ENCODE measurements at regions not wholly inside any gene's neighbourhood (a gene's known extent, or its start where the extent isn't known, plus 50 kb on each side); places are given as distances from the start of the nearest gene placed in this dataset.

DNA sequence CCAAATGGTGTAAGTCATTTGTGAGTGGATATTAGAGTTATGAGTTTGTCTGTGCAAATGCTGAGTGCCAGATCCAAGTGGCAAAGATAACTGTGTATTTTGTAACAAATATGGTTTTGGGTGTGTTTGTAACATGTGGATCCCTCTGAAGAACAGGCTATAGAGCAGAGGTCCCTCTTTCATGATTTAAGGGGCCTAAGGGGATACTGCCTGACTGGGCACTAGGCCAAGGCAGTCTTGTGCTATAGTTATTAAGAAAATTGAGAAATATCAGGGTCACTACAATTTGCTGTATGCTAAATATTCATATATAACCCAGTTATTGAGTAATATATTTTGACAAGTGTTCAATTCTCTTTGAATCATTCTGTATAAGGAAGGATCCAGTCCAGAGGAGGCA is 555.6 kb upstream of the RGMA start:
- Histone ChIP-seq H3K27ac (ENCODE audit: low read depth in 2 of 2, low read length in 2 of 2) (no peak overlapping the region), H3K36me3 (ENCODE audit: control insufficient read depth in 2 of 3, insufficient read depth in 3 of 3, low read length in 3 of 3) (no peaks in the 10 kb centered on the region), H3K9ac (ENCODE audit: low read length in 3 of 3) (no peak overlapping the region), H3K4me1 (ENCODE audit: control insufficient read depth in 2 of 3, insufficient read depth in 2 of 3, low read depth in 1 of 3, low read length in 3 of 3) (no peaks in the 10 kb centered on the region), H3K4me3 (ENCODE audit: low read length in 3 of 3) (no peak overlapping the region), H3K27me3 (ENCODE audit: control insufficient read depth, insufficient read depth, low read length) (no peaks in the 10 kb centered on the region), H3K9me3 (ENCODE audit: control insufficient read depth in 2 of 3, insufficient read depth in 1 of 3, low read length in 3 of 3) (no peaks in the 10 kb centered on the region)
- no peak for DNase-seq
- no peak for FAIRE-seq
- TF ChIP-seq, protein P1, sequence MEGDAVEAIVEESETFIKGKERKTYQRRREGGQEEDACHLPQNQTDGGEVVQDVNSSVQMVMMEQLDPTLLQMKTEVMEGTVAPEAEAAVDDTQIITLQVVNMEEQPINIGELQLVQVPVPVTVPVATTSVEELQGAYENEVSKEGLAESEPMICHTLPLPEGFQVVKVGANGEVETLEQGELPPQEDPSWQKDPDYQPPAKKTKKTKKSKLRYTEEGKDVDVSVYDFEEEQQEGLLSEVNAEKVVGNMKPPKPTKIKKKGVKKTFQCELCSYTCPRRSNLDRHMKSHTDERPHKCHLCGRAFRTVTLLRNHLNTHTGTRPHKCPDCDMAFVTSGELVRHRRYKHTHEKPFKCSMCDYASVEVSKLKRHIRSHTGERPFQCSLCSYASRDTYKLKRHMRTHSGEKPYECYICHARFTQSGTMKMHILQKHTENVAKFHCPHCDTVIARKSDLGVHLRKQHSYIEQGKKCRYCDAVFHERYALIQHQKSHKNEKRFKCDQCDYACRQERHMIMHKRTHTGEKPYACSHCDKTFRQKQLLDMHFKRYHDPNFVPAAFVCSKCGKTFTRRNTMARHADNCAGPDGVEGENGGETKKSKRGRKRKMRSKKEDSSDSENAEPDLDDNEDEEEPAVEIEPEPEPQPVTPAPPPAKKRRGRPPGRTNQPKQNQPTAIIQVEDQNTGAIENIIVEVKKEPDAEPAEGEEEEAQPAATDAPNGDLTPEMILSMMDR (IDR thresholded peaks at IDR 0.05; ENCODE audit: borderline replicate concordance, extremely low read depth, insufficient read depth), result no peak
- intact Hi-C loops (cut with DNase I), result no loop called here

DNA sequence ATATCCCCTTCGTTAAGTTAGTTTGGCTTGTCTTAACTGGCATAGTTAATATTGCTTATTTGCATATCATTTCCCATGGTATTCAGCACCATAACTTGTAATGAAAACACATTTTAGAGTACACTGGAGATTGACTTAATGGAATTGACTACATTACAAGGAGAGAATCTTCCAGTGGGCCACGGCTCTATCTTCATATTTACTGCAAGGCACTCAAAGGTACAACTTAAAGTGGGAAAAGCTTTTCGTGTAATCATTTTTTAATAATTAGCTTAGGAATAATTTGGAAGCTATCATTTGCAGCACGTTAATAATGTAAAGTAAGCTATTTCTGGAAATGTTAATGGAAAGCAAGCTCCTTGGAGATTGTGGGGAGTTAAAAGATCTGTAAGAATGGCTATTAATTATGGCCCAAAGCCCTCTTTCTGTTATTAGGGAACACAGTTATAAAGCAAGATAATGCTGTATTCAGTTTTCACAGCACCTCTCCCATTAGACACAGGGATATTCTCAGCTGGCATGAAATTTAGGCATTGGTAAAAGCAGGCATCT is 551.5 kb upstream of the RGMA start:
- TF ChIP-seq, protein P1 (IDR thresholded peaks at IDR 0.05; ENCODE audit: borderline replicate concordance, extremely low read depth, insufficient read depth), result no peak
- no peak for DNase-seq
- no peak overlapping the region for H3K9ac ChIP-seq (ENCODE audit: low read length in 3 of 3)
- intact Hi-C loops (cut with DNase I), result no loop called here
- H3K27ac ChIP-seq (ENCODE audit: low read depth in 2 of 2, low read length in 2 of 2), result no peak overlapping the region
- H3K9me3 ChIP-seq (ENCODE audit: control insufficient read depth in 2 of 3, insufficient read depth in 1 of 3, low read length in 3 of 3), result no peaks in the 10 kb centered on the region
- H3K36me3 ChIP-seq (ENCODE audit: control insufficient read depth in 2 of 3, insufficient read depth in 3 of 3, low read length in 3 of 3), result no peaks in the 10 kb centered on the region
- H3K4me3 ChIP-seq (ENCODE audit: low read length in 3 of 3), result no peak overlapping the region
- H3K4me1 ChIP-seq (ENCODE audit: control insufficient read depth in 2 of 3, insufficient read depth in 2 of 3, low read depth in 1 of 3, low read length in 3 of 3), result no peaks in the 10 kb centered on the region
- FAIRE-seq, result no peak
- no peaks in the 10 kb centered on the region for H3K27me3 ChIP-seq (ENCODE audit: control insufficient read depth, insufficient read depth, low read length)

DNA sequence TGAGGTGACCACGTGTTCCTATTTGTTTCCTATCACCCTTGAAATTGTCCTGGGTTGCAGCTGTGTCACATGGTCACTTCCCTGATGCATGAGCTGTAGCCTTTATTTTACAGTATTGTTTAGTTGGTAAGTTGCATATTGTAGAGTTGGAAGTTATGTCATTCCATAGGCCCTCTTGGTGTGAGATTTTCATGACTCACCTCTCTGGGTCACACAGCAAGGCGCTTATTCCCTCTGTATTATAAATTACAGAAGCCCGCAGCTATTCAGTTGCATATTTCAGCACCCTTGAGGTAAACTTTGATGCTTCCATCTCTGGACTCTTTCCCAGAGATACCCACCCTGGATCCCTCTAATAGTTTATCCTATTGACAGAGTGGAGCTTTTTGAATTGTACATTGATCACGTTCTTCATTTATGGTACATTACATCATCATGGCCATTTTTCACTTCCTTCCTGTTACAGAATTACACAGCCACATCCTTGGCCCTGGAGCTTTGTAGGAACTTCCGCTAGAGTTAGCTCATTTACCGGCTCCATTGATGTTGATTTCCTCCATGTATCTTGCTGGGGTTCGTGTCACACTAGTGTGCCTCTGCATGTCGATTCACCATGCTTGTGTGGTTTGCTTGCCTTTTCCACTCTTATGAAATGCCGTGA is 543.1 kb upstream of the RGMA start:
- H3K9ac ChIP-seq (ENCODE audit: low read length in 3 of 3), result no peak overlapping the region
- DNase-seq, result no peak
- intact Hi-C loops (cut with DNase I), result no loop called here
- H3K27me3 ChIP-seq (ENCODE audit: control insufficient read depth, insufficient read depth, low read length), result no peaks in the 10 kb centered on the region
- H3K9me3 ChIP-seq (ENCODE audit: control insufficient read depth in 2 of 3, insufficient read depth in 1 of 3, low read length in 3 of 3), result no peaks in the 10 kb centered on the region
- TF ChIP-seq, protein P1 (IDR thresholded peaks at IDR 0.05; ENCODE audit: borderline replicate concordance, extremely low read depth, insufficient read depth), result no peak
- H3K27ac ChIP-seq (ENCODE audit: low read depth in 2 of 2, low read length in 2 of 2), result no peak overlapping the region
- no peak for FAIRE-seq
- no peak overlapping the region for H3K4me3 ChIP-seq (ENCODE audit: low read length in 3 of 3)
- no peaks in the 10 kb centered on the region for H3K36me3 ChIP-seq (ENCODE audit: control insufficient read depth in 2 of 3, insufficient read depth in 3 of 3, low read length in 3 of 3)
- no peaks in the 10 kb centered on the region for H3K4me1 ChIP-seq (ENCODE audit: control insufficient read depth in 2 of 3, insufficient read depth in 2 of 3, low read depth in 1 of 3, low read length in 3 of 3)

All from kidney (tissue), 13 donors.